Peyer's patch (tissue), 4 donors: ENCODE measurements at regions not wholly inside any gene's neighbourhood (a gene's known extent, or its start where the extent isn't known, plus 50 kb on each side); places are given as distances from the start of the nearest gene placed in this dataset.

Source experiments
- DNase-seq, 3 donors: peaks; one replicate each; pipeline ENCODE4 v3.0.0-alpha.2; 2017 to 2019
- H3K27ac ChIP-seq, 4 donors: fragments of 200-600 bp; sonication (generic); one replicate each; pipeline ENCODE4 v1.5.1; 2016 to 2019
- H3K27me3 ChIP-seq, 2 donors: fragments of 200-600 bp; sonication (generic); one replicate each; pipeline ENCODE4 v1.5.1; 2019
- H3K36me3 ChIP-seq, 3 donors: fragments of 200-600 bp; sonication (generic); one replicate each; pipeline ENCODE4 v1.5.1; 2016 to 2019
- H3K4me1 ChIP-seq, 4 donors: fragments of 200-600 bp; sonication (generic); one replicate each; pipeline ENCODE4 v1.5.1; 2016 to 2019
- H3K4me3 ChIP-seq, 4 donors: fragments of 200-600 bp; sonication (generic); 1 replicate in 3 of 4; 2 replicates in 1 of 4; pipeline ENCODE4 v1.5.1; 2016 to 2019; ENCODE audit warnings: mild to moderate bottlenecking in 1 of 4
- H3K9me3 ChIP-seq, 4 donors: fragments of 200-600 bp; sonication (generic); one replicate each; pipeline ENCODE4 v1.5.1; 2016 to 2019; ENCODE audit warnings: mild to moderate bottlenecking in 1 of 4
- POLR2A ChIP-seq, 2 donors: fragments of 450-650 bp; IDR thresholded peaks; one replicate each; pipeline ENCODE4 v1.5.1; 2017; ENCODE audit warnings: antibody characterized with exemption in 2 of 2, mild to moderate bottlenecking in 2 of 2, moderate library complexity in 2 of 2
- TF ChIP-seq, protein P1 (sequence below), 6 experiments: fragments of 450-650 bp in 4 of 6; fragments of 200-600 bp in 2 of 6; sonication (generic) in 1 of 6; IDR thresholded peaks; one replicate each; pipeline ENCODE4 v1.5.1; 2017 to 2019; ENCODE audit warnings: antibody characterized with exemption in 6 of 6, mild to moderate bottlenecking in 3 of 6, moderate library complexity in 1 of 6

DNA sequence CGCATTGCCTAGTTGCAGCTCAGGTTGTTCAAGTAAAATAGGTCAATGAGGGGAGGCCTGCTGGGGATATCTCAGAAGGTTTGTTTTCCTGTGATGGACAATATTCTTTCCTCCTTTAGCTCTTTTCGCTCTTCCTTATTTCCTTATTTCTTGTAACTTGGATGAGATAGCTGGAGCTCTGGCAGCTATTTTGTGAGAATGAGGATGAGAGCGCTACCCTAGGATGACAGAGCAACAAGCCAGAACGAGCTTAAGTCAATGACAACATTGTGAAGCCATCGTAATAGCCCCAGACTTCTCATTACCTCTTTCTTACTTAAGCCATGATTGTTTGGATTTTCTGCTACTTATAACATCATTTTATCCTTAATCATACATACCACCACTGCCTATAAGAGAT lies 124.3 kb upstream of the GATB start:
- no peak for DNase-seq
- TF ChIP-seq, protein P1, sequence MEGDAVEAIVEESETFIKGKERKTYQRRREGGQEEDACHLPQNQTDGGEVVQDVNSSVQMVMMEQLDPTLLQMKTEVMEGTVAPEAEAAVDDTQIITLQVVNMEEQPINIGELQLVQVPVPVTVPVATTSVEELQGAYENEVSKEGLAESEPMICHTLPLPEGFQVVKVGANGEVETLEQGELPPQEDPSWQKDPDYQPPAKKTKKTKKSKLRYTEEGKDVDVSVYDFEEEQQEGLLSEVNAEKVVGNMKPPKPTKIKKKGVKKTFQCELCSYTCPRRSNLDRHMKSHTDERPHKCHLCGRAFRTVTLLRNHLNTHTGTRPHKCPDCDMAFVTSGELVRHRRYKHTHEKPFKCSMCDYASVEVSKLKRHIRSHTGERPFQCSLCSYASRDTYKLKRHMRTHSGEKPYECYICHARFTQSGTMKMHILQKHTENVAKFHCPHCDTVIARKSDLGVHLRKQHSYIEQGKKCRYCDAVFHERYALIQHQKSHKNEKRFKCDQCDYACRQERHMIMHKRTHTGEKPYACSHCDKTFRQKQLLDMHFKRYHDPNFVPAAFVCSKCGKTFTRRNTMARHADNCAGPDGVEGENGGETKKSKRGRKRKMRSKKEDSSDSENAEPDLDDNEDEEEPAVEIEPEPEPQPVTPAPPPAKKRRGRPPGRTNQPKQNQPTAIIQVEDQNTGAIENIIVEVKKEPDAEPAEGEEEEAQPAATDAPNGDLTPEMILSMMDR (IDR thresholded peaks at IDR 0.05): no peak
- TF ChIP-seq POLR2A (IDR thresholded peaks at IDR 0.05): no peak
- no peak overlapping the region for H3K4me3 ChIP-seq
- no peaks in the 10 kb centered on the region for H3K27me3 ChIP-seq
- H3K4me1 ChIP-seq: no peaks in the 10 kb centered on the region
- H3K9me3 ChIP-seq: no peaks in the 10 kb centered on the region
- no peak overlapping the region for H3K27ac ChIP-seq
- no peaks in the 10 kb centered on the region for H3K36me3 ChIP-seq

DNA sequence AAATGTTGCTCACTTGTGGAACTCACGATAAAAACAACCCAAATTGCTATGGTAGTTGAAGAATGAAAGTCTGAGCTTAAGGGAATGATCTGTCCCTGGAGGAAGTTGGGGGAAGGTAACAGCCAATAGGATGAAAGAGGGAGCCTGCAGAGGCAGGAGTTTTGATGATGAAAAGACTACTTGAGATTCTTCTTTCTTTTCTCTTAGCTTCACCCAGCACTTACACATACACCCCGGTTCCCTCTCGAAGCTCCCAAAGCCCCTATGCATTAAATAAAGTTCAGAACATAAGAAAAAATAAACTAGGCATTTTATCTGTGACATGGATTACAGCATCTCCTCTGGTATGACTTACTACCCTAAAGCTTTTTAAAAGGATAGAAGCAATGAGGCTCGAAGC lies 122.9 kb upstream of the GATB start:
- Histone ChIP-seq H3K36me3 (no peaks in the 10 kb centered on the region), H3K4me3 (no peak overlapping the region), H3K27me3 (no peaks in the 10 kb centered on the region), H3K27ac (no peak overlapping the region), H3K4me1 (no peaks in the 10 kb centered on the region), H3K9me3 (no peaks in the 10 kb centered on the region)
- TF ChIP-seq, protein P1 (IDR thresholded peaks at IDR 0.05): no peak
- TF ChIP-seq POLR2A (IDR thresholded peaks at IDR 0.05): no peak
- no peak for DNase-seq

DNA sequence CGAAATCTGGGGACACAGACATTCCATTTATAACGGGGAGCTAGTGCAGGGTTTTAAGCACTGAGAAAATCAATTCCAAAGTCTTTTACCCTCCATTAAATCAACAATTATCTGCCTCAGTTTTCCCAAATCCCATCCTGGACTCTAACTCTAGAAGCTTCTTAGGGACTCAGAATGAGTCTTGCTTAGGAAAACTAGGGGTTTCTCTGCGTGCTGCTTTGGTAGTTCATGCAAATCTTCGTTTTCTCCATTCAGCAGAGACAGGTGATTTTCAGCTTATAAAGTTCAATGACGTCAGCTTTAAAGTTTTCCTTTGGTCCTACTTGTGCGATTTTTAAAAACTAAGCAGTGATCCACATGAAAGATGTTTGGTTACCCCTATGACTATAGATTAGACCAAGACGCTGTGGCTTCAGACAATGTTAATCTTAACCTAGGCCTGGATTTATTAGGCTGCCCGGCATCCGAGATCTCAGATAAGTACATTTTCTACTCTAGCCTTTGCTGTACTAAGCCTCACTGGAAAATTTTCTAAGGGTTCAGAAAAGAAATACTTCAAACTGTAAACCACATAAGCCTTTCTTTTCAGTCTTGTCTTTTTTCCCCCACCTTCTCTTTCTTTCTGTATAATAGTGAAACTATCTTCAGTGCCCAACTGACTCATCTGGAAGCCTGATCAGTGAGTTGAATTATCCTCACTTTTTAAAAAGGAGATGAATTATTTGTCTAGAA lies 121.4 kb upstream of the GATB start:
- TF ChIP-seq, protein P1 (IDR thresholded peaks at IDR 0.05): no peak
- TF ChIP-seq POLR2A (IDR thresholded peaks at IDR 0.05): no peak
- no peak overlapping the region for H3K27ac ChIP-seq
- no peak for DNase-seq

DNA sequence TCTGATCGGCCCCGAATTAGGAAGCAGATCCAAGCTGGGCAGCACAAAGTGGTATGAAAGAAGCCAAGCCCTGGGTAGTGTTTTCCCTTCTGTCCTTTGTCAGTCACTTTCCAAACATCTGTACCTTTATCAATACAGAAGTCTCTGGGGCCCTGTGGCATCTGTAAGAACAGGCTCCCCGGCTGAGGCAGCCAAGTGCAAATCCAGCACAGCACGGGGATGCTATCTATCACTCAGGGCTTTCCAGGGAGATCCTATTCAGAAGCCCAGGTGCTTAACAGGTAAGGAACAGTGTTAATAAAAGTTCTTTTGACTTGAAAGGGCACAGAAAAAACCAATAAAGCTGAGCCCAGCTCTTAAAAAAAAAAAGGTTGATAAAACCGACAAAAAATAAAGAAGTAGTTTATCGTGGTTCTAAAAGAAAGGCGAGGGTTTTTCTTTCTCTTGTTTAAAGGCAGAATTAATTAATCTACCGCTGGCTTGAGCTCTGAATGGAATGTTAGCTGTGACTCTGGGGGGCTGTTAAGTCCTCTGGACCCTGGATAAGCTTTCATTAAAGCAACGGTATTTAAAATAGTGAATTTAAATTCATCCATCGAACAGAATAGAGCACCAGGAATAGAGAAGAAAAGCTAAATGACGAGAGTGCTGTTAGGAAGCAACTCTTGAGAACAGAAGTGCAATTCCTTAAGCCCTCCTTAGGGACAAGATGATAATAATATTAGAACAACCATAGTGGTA lies 119.1 kb upstream of the GATB start:
- no peak overlapping the region for H3K27ac ChIP-seq
- H3K4me3 ChIP-seq: no peak overlapping the region
- H3K4me1 ChIP-seq: no peaks in the 10 kb centered on the region
- H3K27me3 ChIP-seq: no peaks in the 10 kb centered on the region
- no peak for DNase-seq
- H3K36me3 ChIP-seq: no peaks in the 10 kb centered on the region
- H3K9me3 ChIP-seq: no peaks in the 10 kb centered on the region
- TF ChIP-seq POLR2A (IDR thresholded peaks at IDR 0.05): no peak
- TF ChIP-seq, protein P1 (IDR thresholded peaks at IDR 0.05): no peak

More for the DNA sequence above, 121.4 kb upstream of the GATB start:
- no peak overlapping the region for H3K4me3 ChIP-seq
- no peaks in the 10 kb centered on the region for H3K9me3 ChIP-seq
- no peaks in the 10 kb centered on the region for H3K4me1 ChIP-seq
- no peaks in the 10 kb centered on the region for H3K36me3 ChIP-seq
- H3K27me3 ChIP-seq: no peaks in the 10 kb centered on the region

DNA sequence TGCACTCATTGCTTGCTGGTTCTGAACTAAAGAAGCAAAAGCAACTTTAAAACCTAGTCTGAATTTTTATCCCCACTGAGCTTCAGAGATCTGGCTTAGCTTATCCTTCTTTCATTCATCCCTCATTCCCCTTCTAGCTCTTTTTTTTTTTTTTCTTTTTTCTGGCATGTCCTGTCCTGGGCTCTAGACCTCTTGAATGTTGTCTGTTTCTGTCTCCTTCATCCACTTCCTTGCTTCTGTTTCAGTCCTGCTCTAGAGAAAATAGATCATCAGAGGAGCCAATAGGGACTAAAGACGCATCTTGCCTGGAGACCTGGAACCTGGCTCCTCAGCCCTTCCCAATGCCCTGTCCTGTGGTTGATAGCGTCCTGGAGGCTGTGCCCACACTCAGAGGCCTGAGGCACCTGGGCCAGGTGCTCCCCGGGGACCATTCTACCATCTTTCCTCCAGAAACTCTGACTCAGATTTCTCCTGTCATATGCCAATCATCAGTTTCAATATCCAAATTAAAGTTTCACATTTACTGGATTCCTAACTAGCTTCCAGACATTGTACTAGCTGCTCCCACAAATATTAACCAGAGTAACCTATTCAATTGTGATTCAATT lies 115.7 kb upstream of the GATB start:
- TF ChIP-seq, protein P1 (IDR thresholded peaks at IDR 0.05): no peak
- TF ChIP-seq POLR2A (IDR thresholded peaks at IDR 0.05): no peak

More for the DNA sequence above, 115.7 kb upstream of the GATB start:
- no peak overlapping the region for H3K27ac ChIP-seq
- H3K9me3 ChIP-seq: no peaks in the 10 kb centered on the region
- no peaks in the 10 kb centered on the region for H3K4me1 ChIP-seq
- DNase-seq: no peak
- no peak overlapping the region for H3K4me3 ChIP-seq
- no peaks in the 10 kb centered on the region for H3K27me3 ChIP-seq
- no peaks in the 10 kb centered on the region for H3K36me3 ChIP-seq
